IMR-90 (cell line): ENCODE measurements at regions not wholly inside any gene's neighbourhood (a gene's known extent, or its start where the extent isn't known, plus 50 kb on each side); places are given as distances from the start of the nearest gene placed in this dataset.

Experiments
- CHD1 ChIP-seq: IDR thresholded peaks from 2 replicates; pipeline ENCODE4 v1.6.1; 2012; ENCODE audit warnings: low read depth, low read length, improper control_type of control experiment
- CTCF ChIP-seq: conservative IDR thresholded peaks from 2 replicates; pipeline ENCODE4 v1.5.1; 2012; ENCODE audit warnings: mild to moderate bottlenecking, low read depth, low read length, improper control_type of control experiment
- TF ChIP-seq, protein P1 (sequence below): fragments of 150-350 bp; IDR thresholded peaks from 2 replicates; pipeline ENCODE4 v1.6.1; 2016; ENCODE audit warnings: low read depth, mild to moderate bottlenecking, low read length, moderate library complexity, borderline replicate concordance

- TF ChIP-seq, protein P1, sequence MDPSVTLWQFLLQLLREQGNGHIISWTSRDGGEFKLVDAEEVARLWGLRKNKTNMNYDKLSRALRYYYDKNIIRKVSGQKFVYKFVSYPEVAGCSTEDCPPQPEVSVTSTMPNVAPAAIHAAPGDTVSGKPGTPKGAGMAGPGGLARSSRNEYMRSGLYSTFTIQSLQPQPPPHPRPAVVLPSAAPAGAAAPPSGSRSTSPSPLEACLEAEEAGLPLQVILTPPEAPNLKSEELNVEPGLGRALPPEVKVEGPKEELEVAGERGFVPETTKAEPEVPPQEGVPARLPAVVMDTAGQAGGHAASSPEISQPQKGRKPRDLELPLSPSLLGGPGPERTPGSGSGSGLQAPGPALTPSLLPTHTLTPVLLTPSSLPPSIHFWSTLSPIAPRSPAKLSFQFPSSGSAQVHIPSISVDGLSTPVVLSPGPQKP, result no peak
- no peak for TF ChIP-seq CTCF
- no peak for TF ChIP-seq CHD1
Observed at GRCh38 chr4:4594285-4594920, 52.6 kb upstream of the STX18 start.
